Prostate gland (tissue), 2 donors: ENCODE measurements at regions not wholly inside any gene's neighbourhood (a gene's known extent, or its start where the extent isn't known, plus 50 kb on each side); places are given as distances from the start of the nearest gene placed in this dataset.

Experiments
- DNase-seq: peaks from one replicate; pipeline ENCODE4 v3.0.0-alpha.2; 2019; ENCODE audit warnings: low spot score
- H3K27ac ChIP-seq, 2 donors: fragments of 200-600 bp; sonication (generic); 2 replicates each; pipeline ENCODE4 v1.5.1; 2017 to 2019
- H3K27me3 ChIP-seq: fragments of 200-600 bp; sonication (generic); replicated peaks from 2 replicates; pipeline ENCODE4 v1.5.1; 2019; ENCODE audit not compliant: insufficient read depth
- H3K36me3 ChIP-seq, 2 donors: fragments of 200-600 bp; sonication (generic); 1 replicate in 1 of 2; 2 replicates in 1 of 2; pipeline versions ENCODE4 v1.5.1 to v1.8.1; 2017 to 2019
- H3K4me1 ChIP-seq: fragments of 200-600 bp; sonication (generic); replicated peaks from 2 replicates; pipeline ENCODE4 v1.5.1; 2019
- H3K4me3 ChIP-seq, 2 donors: fragments of 200-600 bp; sonication (generic); 2 replicates each; pipeline ENCODE4 v1.5.1; 2017 to 2019
- H3K9me3 ChIP-seq: fragments of 200-600 bp; sonication (generic); 2 replicates; pipeline ENCODE4 v1.5.1; 2017
- CTCF ChIP-seq, 4 experiments: fragments of 200-600 bp in 2 of 4; fragments of 450-650 bp in 2 of 4; sonication (generic) in 2 of 4; IDR thresholded peaks; 1 replicate in 3 of 4; 2 replicates in 1 of 4; pipeline ENCODE4 v1.5.1; 2016 to 2019; ENCODE audit warnings: antibody characterized with exemption in 4 of 4, mild to moderate bottlenecking in 2 of 4, moderate library complexity in 2 of 4
- POLR2A ChIP-seq: fragments of 450-650 bp; IDR thresholded peaks from one replicate; pipeline ENCODE4 v1.6.1; 2016; ENCODE audit warnings: antibody characterized with exemption, mild to moderate bottlenecking
- POLR2AphosphoS5 ChIP-seq: sonication (generic); formaldehyde crosslinking; IDR thresholded peaks from one replicate; pipeline ENCODE4 v1.6.1; 2017; ENCODE audit warnings: antibody characterized with exemption
- WGBS: methylation state at CpG from one replicate; pipeline ENCODE4 v1.1.5; 2018; 5-methylcytosine and 5-hydroxymethylcytosine counted together
- intact Hi-C: fragments of 100-400 bp; cut with DNase I; formaldehyde crosslinking; loops from one replicate; pipeline ENCODE4 v1.14.2; 2022

- no peaks in the 10 kb centered on the region for H3K4me1 ChIP-seq
- no peaks in the 10 kb centered on the region for H3K36me3 ChIP-seq
- no peak overlapping the region for H3K4me3 ChIP-seq
- H3K27me3 ChIP-seq: no peaks in the 10 kb centered on the region
- 94% methylated on average over 17 of the region's 17 CpGs for WGBS
- intact Hi-C loops: no loop called here
- TF ChIP-seq POLR2A (no peak), CTCF (IDR thresholded peaks at IDR 0.05) (no peak), POLR2AphosphoS5 (no peak)
- DNase-seq: peak; percentile 3
- no peak overlapping the region for H3K27ac ChIP-seq
- no peaks in the 10 kb centered on the region for H3K9me3 ChIP-seq
Measured at GRCh38 chr18:37669991-37670534, 104.5 kb upstream of the CELF4 start.

DNA sequence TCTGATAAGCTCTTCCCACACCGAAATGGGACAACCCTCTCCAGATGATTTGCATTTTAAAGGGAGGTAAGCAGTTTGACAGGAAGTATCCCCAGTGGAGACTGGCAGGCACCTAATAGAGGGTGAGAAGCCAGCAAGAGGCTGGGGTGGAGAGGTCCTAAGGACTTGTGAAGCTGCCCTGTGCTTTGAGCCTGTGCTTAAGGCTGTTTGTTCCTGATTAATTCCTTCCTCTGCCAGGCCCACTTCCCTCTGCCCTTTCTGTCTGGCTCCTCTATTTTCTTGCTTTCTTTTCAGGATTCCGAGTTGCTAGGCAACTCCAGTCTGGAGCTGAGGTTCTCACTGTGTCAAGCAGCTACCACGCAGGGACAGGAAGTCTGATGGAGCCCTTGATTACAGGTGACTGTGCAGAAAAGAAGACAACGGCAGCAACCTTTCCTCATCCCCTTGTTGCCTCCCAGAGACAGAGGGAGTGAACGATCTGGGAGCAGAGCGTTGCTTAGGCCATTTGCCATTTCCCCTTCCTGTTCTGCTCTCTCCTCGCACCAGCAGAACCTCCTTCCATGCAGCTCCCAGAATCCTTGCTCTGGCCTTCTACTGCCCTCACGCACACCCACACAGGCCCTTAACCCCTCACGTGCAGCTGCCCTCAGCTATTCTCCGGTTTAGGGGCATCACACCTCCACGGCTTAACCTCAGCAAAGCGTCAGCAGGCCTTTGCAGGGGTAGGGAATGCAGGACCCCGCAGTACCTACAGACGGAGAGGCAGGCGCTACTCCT lies 103.6 kb upstream of the CELF4 start:
- intact Hi-C loops: no loop called here
- no peak overlapping the region for H3K4me3 ChIP-seq
- H3K27ac ChIP-seq: no peak overlapping the region
- H3K36me3 ChIP-seq: no peaks in the 10 kb centered on the region
- no peak for DNase-seq
- no peaks in the 10 kb centered on the region for H3K27me3 ChIP-seq
- TF ChIP-seq POLR2A (no peak), CTCF (IDR thresholded peaks at IDR 0.05) (no peak), POLR2AphosphoS5 (no peak)
- no peaks in the 10 kb centered on the region for H3K4me1 ChIP-seq
- WGBS: 50% methylated on average over 10 of the region's 15 CpGs
- no peaks in the 10 kb centered on the region for H3K9me3 ChIP-seq

GRCh38 chr18:37667836-37668235 lies 102.2 kb upstream of the CELF4 start:
- DNase-seq: no peak
- Histone ChIP-seq H3K4me1 (no peaks in the 10 kb centered on the region), H3K27ac (no peak overlapping the region), H3K27me3 (no peaks in the 10 kb centered on the region), H3K4me3 (no peak overlapping the region), H3K36me3 (no peaks in the 10 kb centered on the region), H3K9me3 (no peaks in the 10 kb centered on the region)
- intact Hi-C loops: no loop called here
- TF ChIP-seq POLR2AphosphoS5: no peak
- TF ChIP-seq POLR2A: no peak
- no peak for TF ChIP-seq CTCF (IDR thresholded peaks at IDR 0.05)
- WGBS: 93% methylated on average over 1 of the region's 1 CpG

GRCh38 chr18:37666991-37667390 lies 101.4 kb upstream of the CELF4 start:
- TF ChIP-seq POLR2A (no peak), CTCF (IDR thresholded peaks at IDR 0.05) (no peak)
- no peak overlapping the region for H3K4me3 ChIP-seq
- DNase-seq: no peak
- intact Hi-C loops: no loop called here
- H3K27me3 ChIP-seq: no peaks in the 10 kb centered on the region
- H3K4me1 ChIP-seq: no peaks in the 10 kb centered on the region
- no peaks in the 10 kb centered on the region for H3K9me3 ChIP-seq
- H3K27ac ChIP-seq: no peak overlapping the region
- no peaks in the 10 kb centered on the region for H3K36me3 ChIP-seq
- 11% methylated on average over 1 of the region's 1 CpG for WGBS

- no peak overlapping the region for H3K4me3 ChIP-seq
- H3K27me3 ChIP-seq: no peaks in the 10 kb centered on the region
- TF ChIP-seq CTCF (IDR thresholded peaks at IDR 0.05) (no peak), POLR2AphosphoS5 (no peak), POLR2A (no peak)
- intact Hi-C loops: no loop called here
- H3K9me3 ChIP-seq: no peaks in the 10 kb centered on the region
- H3K27ac ChIP-seq: no peak overlapping the region
- no peak for DNase-seq
- 46% methylated on average over 2 of the region's 2 CpGs for WGBS
- H3K36me3 ChIP-seq: no peaks in the 10 kb centered on the region
- H3K4me1 ChIP-seq: no peaks in the 10 kb centered on the region
Measured at GRCh38 chr18:37666451-37666850, 100.9 kb upstream of the CELF4 start.
